ENCODE measurements at regions not wholly inside any gene's neighbourhood (a gene's known extent, or its start where the extent isn't known, plus 50 kb on each side); places are given as distances from the start of the nearest gene placed in this dataset.

DNA sequence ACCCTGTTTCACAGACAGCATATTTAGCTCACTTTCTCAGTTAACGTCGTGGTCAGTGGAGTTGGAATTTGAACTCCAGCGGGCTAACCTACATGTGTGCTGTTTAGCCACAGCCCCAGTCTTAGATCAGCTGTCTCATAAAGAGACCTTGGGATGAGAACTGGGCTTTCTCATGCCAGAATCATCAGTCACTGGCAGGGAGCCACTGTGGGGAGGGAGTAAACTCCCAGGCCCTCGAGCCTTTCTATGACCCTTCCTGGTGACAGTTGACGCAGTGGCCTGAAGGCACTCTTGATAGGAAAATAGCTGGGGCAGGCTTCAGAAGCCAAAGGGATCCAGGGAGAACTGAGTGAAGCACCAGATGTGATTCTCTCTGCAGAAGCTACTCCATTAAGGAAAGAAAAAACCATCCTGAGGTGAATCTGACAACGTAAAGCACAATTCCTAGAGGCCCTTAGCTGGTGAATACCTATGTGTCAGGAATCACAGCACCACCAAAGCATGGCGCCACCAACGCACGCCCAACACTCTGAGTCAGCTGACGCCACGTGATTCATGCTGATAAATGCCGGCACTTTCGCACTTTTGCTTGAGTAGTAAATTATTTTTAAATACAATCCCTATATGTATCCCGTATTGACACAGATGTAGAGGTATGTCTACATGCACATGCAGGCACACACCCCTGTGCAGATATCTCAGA, 279.6 kb upstream of the TMEM132C start:
- no peak for TF ChIP-seq TEAD4 (IDR thresholded peaks at IDR 0.05)
- no peak for TF ChIP-seq EP300 (IDR thresholded peaks at IDR 0.05; ENCODE audit: borderline replicate concordance)
- no peak for TF ChIP-seq YY1 (IDR thresholded peaks at IDR 0.05; ENCODE audit: low read depth)
- no peak for TF ChIP-seq RAD21 (IDR thresholded peaks at IDR 0.05; ENCODE audit: low read depth)
- TF ChIP-seq ZBTB7A (IDR thresholded peaks at IDR 0.05; ENCODE audit: low read depth): no peak
- TF ChIP-seq EGR1 (IDR thresholded peaks at IDR 0.05): no peak
- no peak for TF ChIP-seq REST (IDR thresholded peaks at IDR 0.05; ENCODE audit: low read depth)
